GOT3 (cell line): ENCODE measurements at regions not wholly inside any gene's neighbourhood (a gene's known extent, or its start where the extent isn't known, plus 50 kb on each side); places are given as distances from the start of the nearest gene placed in this dataset.

Experiments used
- DNase-seq: peaks from one replicate; lab custom pipeline; 2025; ENCODE audit warnings: mixed read lengths; lab: John Stamatoyannopoulos, UW

DNA sequence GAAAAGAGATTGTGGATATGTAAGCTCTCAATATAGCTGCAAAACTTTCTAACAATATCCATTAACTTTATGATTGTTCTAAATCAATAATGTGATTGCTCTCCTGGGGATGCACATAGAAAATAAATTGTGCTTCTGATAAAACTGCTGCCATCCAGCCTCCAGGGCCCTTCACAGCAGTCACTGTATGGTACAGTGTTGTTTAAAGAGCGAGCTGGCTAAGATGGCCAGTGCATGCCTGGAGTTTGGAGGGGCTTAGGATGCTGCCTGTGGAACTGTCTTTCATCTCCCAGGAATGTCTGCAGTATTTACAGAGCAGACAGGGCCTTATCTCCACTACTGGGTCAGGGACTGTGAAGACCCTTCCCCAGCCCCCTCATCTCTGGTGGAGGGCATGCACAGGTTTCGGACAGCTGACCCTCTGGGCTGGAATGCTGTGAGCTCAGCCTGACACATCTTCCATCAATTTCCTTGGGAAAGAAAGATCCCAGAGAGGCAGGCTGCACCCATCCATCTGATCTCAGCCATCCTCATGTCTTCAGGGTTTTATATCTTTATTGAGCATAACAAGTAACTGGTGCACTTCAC lies 137.0 kb downstream of the PLPP3 start:
- DNase-seq = no peak

DNA sequence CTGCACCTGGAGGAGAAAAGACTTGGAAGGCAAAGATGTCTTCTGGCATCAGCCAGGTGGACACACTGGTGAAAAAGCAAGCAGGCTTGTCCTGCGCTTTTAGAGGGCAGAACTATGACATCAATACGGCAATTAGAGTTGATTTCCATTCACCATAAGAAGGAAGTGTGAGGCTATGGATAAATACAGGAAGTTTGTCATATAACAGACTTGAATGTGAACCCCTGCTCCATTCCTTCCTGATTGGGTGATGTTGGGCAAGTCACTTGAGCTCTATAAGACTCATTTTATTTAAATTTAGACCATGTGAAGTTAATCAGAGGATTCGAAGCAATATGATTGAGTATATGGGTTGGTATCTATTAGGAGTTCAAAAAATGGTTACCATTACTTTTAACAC lies 137.8 kb downstream of the PLPP3 start:
- no peak for DNase-seq

DNA sequence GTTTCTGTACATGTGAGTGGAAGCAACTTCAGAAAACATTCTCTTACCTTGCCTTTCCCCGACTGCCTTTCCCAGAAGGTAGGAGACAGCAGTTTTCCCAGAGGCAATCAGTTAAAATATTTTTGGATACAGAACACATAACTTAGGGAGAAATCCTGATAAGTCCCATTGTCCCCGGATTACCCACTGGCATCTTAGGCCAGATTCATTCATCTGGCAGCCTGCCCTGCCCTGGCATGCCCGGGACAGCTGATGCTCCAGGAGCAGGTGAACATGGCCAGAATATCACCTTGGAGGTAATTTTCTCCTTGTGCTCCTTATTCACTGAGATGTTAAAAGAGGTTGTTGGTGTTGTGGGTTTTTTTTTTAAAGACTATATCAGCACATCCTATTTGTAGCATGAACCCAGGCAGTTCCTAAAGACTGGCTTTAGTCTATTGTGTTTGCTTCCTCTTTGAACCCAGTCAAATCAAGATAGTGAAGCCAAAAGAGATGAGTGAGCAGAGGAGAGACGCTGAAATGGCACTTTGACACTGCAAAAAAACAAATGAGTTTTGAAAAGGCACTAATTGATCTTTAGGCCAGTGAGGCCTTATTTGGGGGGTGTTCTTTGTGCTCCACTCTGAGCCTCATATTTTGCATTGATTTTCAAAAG lies 139.6 kb downstream of the PLPP3 start:
- no peak for DNase-seq

DNA sequence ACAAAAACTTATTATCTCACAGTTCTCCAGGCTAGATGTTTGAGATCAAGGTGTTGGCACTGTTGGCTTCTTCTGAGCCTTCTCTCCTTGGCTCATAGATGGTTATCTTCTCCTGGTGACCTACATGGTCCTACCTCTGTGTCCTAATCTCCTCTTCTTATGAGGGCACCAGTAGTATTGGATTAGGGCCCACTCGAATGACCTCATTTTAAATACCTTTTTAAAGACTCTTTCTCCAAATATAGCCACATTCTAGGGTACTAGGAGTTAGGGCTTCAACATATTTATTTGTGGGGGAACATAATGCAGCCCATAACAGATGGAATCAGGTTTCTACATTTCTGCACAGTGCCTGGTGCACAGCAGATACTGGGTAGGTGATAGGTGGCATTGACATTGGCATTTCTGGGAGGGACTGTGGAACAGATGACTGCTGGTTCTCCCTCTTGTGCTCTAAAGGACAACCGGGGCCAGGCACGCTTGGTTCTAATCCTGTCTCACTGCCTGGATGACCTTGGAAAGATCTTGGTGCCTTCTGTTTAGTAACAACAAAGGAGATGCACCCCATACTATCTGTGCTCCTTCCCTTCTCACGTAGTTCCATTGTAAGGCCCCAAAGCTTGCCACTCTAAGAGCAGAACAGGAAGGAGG lies 140.3 kb downstream of the PLPP3 start:
- no peak for DNase-seq

DNA sequence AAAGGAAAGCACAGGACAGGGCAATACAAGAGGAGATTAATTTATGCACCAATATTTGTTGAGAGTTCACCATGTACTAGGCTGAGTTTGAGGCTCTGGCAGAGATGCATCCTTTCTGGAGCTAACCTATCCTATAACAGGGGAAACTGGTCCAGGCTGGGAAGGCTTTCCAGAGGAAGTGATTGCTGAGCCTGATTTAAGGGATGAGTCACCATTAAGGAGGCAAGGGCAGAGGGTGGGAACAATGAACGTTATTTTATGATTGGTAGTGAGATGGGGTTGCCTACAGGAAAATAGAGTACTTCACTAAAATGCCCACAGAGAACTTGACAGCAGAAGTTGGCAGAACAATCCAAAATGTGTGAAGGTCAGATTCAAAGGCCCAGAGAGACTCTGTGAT lies 141.4 kb downstream of the PLPP3 start:
- DNase-seq = no peak

- no peak for DNase-seq
Observed at GRCh38 chr1:56436912-56437417, 142.4 kb downstream of the PLPP3 start.

DNA sequence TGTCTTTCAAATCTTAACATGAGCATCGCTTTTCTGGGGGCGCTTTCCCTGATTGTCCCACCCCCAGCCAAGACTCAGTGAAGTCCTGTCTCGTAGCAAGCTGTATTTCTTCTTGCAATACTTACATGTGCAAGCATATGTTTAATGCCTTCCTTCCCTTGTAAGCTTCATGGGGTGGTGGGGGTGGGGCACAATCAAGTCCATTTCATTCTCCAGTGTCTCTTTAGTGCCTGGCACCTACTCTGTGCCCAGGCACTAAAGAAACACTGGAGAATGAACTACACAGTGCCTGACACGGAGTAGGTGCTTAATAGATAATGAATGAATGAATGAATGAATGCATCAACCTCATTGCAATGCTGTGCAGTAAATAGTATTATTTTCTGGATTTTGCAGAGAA lies 143.1 kb downstream of the PLPP3 start:
- no peak for DNase-seq

DNA sequence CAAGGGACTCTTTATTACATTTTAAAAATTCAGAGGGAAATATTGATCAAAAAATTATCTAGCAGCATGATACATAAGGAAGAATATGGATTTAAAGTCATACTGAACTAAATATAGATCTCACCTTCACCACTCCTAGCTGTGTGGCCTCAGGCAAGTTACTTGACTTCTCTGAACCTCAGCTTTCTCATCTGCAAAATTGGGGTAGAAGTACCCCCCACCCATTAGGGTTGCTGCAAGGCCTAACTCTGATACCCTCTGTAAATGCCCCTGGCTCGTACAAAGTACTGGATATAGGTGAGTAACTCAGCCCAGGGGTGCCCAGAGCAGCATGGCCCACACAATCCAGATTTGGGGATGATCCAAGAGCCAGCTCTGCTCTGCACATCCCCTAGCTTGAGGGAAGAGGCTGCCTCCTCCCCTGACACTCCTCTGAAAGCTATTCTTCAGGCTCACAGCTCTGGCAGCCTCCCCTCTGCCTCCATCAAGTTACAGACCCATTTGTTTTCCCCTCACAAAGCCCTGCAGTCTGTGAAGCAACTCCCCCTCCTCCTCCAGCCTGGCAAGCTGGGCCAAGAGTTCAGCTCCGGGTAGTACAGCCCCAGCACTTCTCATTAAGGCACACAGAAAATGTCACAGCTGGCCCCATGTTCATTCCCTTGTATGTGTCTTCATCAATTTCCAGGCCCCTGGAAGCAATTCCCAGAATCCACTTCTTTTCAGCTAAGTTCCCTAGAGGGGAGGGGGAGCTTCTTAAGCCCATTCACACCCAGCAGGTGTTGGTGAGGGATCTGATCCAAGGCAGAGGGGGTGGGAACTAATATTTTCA lies 143.7 kb downstream of the PLPP3 start:
- DNase-seq = no peak

- DNase-seq = no peak
Observed at GRCh38 chr1:56434740-56435139, 144.6 kb downstream of the PLPP3 start.

- DNase-seq = no peak
Observed at GRCh38 chr1:56434025-56434424, 145.3 kb downstream of the PLPP3 start.

- DNase-seq = no peak
Observed at GRCh38 chr1:56433056-56433577, 146.2 kb downstream of the PLPP3 start.

DNA sequence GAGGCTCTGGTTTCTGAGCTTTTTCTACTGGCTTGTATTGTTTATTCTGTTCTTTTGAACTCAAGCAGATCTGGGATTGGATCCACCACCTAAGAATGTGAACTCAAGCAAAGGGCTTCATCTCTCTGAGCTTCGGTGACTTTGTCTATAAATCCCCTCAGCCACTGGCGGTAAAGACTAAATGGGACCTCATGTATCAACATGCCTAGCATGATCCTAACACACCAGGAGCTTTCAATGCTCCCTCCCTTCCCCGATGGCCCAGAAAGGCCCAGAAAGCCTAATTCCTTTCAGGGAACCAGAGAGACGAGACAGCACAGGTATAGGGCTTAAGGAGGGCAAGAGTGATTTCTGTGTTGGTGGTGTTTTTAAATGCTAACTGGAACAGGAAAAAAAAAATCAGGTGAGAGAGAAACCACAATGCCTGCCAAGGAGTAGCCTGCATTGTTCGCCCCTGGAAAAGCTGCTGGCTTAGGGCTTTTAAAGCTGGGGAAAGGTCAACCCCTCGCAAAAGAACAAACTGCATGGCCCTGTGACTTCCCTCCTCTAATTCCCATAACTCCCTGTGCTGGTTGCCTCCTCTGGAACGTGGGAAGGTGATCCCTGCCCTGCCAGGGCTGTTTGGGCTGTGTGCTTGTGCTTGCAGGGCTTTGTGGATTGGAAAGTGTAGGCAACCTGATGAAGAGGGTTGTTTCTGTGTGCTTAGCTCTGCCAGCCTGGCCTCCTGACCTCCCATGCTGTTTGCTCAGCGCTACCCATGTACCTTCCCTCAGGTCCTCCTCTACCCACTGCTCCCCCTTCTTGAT lies 147.0 kb downstream of the PLPP3 start:
- DNase-seq = no peak

DNA sequence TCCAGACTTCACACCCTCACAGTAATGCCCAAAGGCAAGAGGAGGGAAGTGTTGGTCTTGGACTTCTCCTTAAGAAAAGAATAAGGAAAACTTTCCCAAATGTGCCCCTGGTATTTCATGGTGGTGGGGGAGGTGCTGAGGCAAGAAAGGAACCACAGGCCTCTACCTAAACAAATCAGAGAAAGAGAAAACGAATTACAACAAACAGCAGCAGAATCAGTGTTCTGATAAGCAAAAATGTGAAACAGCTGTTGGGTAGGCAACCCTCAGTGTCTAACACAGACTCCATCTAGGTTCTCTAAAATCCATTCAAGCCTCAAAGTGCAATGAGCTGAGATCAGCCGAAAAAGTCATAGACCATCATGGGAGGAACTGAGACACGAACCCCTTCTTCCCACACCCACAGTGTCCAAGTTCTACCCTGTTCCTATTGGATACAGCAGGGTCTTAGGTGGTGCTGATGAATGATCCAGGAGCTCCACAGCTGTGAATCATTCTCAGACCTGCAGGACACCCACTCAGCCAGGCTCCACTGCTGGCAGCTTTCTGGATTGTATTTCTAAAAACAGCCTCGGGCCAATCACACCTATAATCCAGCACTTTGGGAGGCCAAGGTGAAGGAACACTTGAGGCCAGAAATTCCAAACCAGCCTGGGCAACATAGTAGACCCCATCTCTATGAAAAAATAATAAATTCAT lies 149.1 kb downstream of the PLPP3 start:
- no peak for DNase-seq

DNA sequence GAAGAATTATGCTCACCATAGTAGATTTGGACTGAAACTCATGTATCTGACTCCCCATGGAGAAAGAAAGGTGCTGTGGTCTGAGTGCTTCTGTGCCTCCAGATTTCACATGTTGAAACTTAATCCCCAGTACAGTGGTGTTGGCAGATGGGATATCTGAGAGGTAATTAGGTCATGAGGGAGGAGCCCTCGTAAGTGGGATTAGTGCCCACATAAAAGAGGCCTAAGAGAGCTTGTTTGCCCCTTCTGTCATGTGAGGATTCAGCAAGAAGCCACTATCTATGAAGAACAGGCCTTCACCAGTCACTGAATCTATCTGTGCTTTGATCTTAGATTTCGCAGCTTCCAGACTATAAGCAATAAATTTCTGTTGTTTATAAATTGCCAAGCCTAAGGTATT lies 150.1 kb downstream of the PLPP3 start:
- no peak for DNase-seq

- DNase-seq = no peak
Observed at GRCh38 chr1:56426587-56427381, 152.6 kb downstream of the PLPP3 start.

DNA sequence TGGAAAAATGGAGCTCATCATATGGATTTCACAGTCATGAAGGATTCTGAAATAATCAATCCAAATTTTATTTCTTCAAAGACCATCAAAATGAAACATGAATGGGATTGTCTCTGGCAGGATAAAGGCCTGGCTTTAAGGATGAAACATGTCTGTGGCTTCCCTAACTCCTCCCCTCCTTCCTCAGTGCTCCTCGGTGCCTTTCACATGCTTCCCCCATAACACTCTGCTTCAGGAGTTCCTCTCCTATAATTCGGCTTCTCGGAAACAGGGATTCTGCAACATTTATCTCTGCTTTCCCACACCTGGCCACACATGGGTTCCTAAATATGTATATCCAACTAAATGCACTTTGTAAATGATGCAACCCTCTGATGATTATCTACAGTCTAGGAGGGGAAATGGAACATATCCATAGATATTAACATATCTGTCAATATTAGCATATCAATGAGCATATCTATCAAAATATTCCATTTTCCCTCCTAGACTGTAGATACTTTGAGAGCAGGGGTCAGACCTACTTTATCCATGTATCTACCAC lies 153.8 kb downstream of the PLPP3 start:
- DNase-seq = no peak

DNA sequence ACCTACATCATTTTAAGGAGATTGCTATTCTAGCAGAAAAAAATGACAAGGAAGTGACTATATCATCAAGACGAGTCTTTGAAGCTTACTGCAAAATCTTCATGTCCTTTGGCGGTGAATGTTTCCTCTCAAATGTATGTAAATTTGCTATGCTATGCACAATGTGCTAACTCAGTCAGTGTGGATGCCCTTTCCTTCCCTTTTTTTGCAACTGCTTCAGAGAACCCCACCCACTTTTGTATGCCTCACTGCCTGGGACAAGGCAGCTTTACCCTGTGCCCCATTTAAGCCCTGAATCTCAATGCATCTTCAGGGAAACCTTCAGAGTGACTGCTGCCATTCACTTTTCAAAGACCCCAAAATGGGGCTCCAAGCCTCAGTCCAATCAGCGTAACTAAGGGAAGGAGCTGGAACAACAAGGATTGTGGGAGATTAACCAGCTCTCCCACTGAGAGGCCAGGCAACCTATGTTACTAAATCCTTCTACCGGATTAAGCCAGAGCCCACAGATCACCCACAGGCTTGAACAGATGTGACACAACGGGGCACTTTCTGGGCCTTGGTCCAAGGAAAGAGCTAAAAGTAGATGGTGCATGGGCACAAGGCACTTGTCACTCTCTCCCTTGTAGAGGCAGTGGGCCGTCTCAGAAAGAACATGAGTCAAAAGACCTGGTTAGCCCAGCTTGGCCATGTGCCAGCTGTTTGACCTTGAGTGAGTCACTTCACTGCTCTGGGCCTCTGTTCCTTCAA lies 154.4 kb downstream of the PLPP3 start:
- no peak for DNase-seq

- no peak for DNase-seq
Observed at GRCh38 chr1:56423716-56424115, 155.6 kb downstream of the PLPP3 start.

DNA sequence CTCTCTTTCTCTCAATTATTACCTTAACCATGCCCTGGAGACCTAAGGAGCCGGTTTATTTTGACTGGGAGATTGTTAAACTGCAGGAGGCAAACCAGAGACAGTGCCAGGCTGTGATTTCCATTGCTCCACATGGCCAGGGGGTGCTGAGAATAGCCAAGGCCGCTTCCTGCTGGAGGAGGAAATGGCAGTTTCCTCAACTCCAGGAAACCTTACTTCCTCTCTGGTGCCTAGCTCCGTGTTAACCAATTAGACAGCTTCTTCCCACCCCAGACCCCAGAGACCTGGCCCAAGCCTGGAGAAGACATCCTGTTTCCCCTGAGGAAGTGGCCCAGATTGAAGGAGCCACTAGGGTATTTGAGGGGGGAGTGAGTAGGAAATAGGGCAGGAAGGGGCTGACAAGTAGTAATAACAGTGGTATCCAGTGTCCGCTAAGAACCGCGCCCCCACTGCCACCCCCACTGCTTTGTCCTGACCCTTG lies 161.2 kb downstream of the PLPP3 start:
- DNase-seq = no peak
